ENCODE measurements at regions not wholly inside any gene's neighbourhood (a gene's known extent, or its start where the extent isn't known, plus 50 kb on each side); places are given as distances from the start of the nearest gene placed in this dataset.

DNA sequence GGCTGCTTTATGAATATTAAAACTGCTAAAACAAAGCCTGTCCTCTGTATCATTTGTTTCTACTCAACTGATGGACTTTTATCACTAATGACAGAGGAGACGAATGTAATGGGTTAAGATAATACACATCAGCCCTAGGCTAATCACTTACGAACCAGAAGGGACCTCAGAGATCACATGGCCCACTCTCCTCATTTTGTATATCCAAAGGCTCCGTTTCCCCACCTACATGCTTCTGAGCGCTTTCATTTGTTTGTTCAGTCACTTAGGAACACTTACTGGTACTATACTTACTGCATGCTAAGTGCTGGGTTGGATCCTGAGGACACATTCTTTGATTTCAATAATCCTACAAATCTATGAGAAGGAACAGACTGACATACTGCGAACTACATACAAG, 169.3 kb downstream of the CEP135 start:
- Histone ChIP-seq H3K9me3 (ENCODE audit: control insufficient read depth, low read depth, low read length) (no peaks in the 10 kb centered on the region), H3K4me3 (ENCODE audit: low read length) (no peak overlapping the region), H3K27ac (ENCODE audit: low read length) (no peak overlapping the region)

DNA sequence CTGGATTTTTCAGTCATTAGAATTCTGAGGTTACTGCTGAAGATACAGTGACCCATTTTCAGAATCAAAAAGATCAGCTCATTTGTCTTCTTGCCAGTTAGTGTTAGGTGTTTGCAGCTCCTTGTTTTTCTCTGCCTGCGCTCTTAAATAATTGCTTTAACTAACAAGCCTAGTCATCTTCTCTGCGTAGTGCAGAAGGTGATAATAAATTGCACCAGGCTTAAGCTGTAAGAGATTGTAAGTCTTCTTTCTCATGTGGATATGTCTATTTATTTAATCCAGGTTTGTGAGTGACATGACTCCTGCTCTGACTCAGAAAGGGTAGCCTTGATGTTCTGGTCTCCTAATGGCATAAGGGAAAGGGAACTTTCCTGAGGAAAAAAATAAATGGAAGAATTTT, 167.2 kb downstream of the CEP135 start:
- Histone ChIP-seq H3K27ac (ENCODE audit: low read length) (no peak overlapping the region), H3K36me3 (ENCODE audit: control insufficient read depth, low read depth, low read length) (no peaks in the 10 kb centered on the region), H3K9ac (ENCODE audit: low read length) (no peak overlapping the region), H3K27me3 (ENCODE audit: control insufficient read depth, insufficient read depth, low read length) (no peaks in the 10 kb centered on the region), H3K9me3 (ENCODE audit: control insufficient read depth, low read depth, low read length) (no peaks in the 10 kb centered on the region), H3K4me1 (ENCODE audit: control insufficient read depth, low read depth, low read length) (peaks cover 7% of the 10 kb centered on the region), H3K4me3 (ENCODE audit: low read length) (no peak overlapping the region)

More for the DNA sequence above, 169.3 kb downstream of the CEP135 start:
- Histone ChIP-seq H3K27me3 (ENCODE audit: control insufficient read depth, insufficient read depth, low read length) (no peaks in the 10 kb centered on the region), H3K9ac (ENCODE audit: low read length) (no peak overlapping the region), H3K4me1 (ENCODE audit: control insufficient read depth, low read depth, low read length) (no peaks in the 10 kb centered on the region), H3K36me3 (ENCODE audit: control insufficient read depth, low read depth, low read length) (no peaks in the 10 kb centered on the region)

DNA sequence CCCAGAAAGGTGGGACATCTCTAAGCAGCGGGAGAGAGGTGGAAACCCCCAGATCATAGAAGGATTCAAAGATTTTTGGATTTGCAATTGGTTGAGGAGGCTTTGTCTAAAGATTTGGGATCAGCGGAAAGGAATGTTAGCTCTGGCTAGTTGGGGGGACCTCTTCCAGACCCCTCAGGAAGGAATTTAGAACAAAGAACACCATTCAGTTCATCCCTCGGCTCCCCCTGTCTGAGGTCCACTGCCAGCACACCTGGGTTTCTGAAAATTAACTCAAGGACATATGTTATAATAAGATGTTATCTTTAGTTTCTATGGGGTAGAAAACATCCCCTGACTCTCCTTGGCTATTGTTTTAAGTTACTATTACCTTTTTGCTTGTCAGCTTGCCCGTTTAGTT, 163.6 kb downstream of the CEP135 start:
- Histone ChIP-seq H3K4me1 (ENCODE audit: control insufficient read depth, low read depth, low read length) (peaks cover 7% of the 10 kb centered on the region), H3K27me3 (ENCODE audit: control insufficient read depth, insufficient read depth, low read length) (no peaks in the 10 kb centered on the region), H3K9ac (ENCODE audit: low read length) (no peak overlapping the region), H3K36me3 (ENCODE audit: control insufficient read depth, low read depth, low read length) (no peaks in the 10 kb centered on the region), H3K4me3 (ENCODE audit: low read length) (no peak overlapping the region), H3K27ac (ENCODE audit: low read length) (peak overlapping the region; percentile 32), H3K9me3 (ENCODE audit: control insufficient read depth, low read depth, low read length) (no peaks in the 10 kb centered on the region)

DNA sequence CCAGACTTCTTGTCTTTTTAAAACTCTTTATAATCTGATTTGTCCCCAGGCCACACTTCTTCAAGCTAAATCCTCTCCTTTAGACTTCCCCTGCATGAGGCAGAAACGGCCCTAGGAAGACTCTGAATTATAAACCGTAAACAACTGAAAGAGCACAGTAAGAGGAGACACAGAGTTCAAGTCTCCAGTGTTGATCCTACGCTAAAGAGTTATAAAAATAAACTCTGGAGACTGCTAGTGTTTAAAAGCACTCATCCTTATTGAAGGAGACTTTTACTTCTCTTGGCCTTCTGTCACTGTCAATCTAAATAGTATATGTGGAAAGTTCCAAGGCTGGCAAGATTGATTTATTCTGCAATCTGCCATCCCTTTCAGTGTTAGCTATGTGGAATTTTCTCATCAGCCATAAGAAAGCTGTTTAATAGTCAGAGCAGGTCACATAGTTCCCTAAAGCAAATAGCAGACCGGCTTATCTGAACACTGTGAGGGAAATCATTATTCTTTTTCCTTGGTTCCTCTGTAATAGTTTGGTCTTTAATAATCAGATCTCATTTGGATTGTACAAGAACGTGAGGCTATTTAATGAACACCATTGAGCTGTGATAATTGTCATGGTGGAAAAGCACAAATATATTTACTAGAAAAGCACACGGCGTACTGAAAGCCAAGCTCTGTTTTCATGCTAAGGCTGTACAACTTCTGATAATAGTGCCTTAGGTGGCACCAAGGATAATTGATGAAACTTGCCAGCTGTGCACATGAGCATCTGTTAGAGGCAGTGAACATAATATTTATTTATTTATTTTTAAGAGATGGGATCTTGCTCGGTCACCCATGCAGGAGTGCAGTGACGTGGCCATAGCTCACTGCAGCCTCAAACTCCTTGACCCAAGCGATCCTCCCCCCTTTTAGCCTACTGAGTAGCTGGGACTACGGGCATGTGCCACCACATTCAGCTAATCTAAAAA, 157.7 kb downstream of the CEP135 start:
- H3K27me3 ChIP-seq (ENCODE audit: control insufficient read depth, insufficient read depth, low read length) = no peaks in the 10 kb centered on the region
- H3K9me3 ChIP-seq (ENCODE audit: control insufficient read depth, low read depth, low read length) = no peaks in the 10 kb centered on the region
- no peak overlapping the region for H3K4me3 ChIP-seq (ENCODE audit: low read length)
- no peak overlapping the region for H3K27ac ChIP-seq (ENCODE audit: low read length)
- no peak overlapping the region for H3K9ac ChIP-seq (ENCODE audit: low read length)
- no peaks in the 10 kb centered on the region for H3K4me1 ChIP-seq (ENCODE audit: control insufficient read depth, low read depth, low read length)
- H3K36me3 ChIP-seq (ENCODE audit: control insufficient read depth, low read depth, low read length) = no peaks in the 10 kb centered on the region

DNA sequence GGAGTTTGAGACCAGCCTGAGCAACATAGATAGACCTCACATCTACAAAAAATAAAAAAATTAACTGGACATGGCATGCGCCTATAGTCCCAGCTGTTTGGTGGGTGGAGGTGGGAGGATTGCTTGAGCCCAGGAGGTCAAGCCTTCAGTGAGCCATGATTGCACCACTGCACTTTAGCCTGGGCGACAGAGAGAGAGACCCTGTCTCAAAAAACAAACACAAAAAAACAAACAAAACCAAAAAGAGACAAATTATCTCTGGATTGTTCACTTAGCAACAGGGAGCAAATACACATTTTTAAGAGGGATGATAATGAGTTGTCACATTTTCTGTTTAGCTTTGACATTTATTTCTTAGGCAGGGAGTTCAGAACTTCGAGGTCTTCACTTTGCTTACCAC, 155.4 kb downstream of the CEP135 start:
- H3K27ac ChIP-seq (ENCODE audit: low read length) = no peak overlapping the region
- H3K27me3 ChIP-seq (ENCODE audit: control insufficient read depth, insufficient read depth, low read length) = no peaks in the 10 kb centered on the region
- H3K9ac ChIP-seq (ENCODE audit: low read length) = no peak overlapping the region
- H3K36me3 ChIP-seq (ENCODE audit: control insufficient read depth, low read depth, low read length) = no peaks in the 10 kb centered on the region
- no peaks in the 10 kb centered on the region for H3K9me3 ChIP-seq (ENCODE audit: control insufficient read depth, low read depth, low read length)
- H3K4me3 ChIP-seq (ENCODE audit: low read length) = no peak overlapping the region
- no peaks in the 10 kb centered on the region for H3K4me1 ChIP-seq (ENCODE audit: control insufficient read depth, low read depth, low read length)

DNA sequence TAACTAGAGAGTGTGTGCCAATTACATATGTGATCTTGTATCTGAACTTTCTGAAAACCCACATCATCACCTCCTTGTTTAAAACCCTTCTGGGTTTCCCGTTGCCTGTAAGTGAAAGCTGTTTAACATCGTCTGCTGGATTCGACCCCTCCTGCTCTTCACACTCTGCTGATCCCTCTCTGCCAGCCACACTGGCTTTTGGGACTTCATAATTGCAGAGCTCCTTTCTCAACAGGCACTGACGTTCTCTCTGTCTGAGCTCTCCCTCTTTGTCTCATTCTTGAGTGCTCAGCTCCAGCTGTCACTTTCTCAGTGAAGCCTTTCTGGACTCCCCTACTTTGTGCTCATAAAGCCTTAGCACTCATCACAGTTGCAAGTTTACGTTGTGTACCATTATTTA, 153.9 kb downstream of the CEP135 start:
- Histone ChIP-seq H3K4me1 (ENCODE audit: control insufficient read depth, low read depth, low read length) (no peaks in the 10 kb centered on the region), H3K36me3 (ENCODE audit: control insufficient read depth, low read depth, low read length) (no peaks in the 10 kb centered on the region), H3K9me3 (ENCODE audit: control insufficient read depth, low read depth, low read length) (no peaks in the 10 kb centered on the region), H3K4me3 (ENCODE audit: low read length) (no peak overlapping the region), H3K27me3 (ENCODE audit: control insufficient read depth, insufficient read depth, low read length) (no peaks in the 10 kb centered on the region), H3K27ac (ENCODE audit: low read length) (no peak overlapping the region), H3K9ac (ENCODE audit: low read length) (no peak overlapping the region)

DNA sequence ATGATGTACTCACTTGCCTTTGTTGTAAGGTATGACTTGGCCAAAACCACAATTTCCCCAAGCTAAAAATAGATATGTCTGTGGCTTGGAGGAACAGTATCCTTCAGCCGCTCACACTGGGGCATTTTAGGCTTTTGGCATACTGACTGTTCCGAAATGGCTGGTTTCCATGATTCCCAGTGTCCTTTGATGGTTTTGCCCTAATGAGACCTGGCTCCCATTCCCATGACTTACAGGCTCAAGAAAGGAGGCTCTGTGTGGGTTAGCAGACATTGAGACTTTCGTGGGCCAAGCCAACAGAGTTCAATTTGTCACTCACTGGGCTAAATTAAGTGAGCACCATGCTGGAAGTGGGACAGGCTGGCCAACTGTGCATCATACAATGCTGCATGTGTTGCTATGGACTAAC, 150.6 kb downstream of the CEP135 start:
- Histone ChIP-seq H3K9ac (ENCODE audit: low read length) (no peak overlapping the region), H3K27me3 (ENCODE audit: control insufficient read depth, insufficient read depth, low read length) (no peaks in the 10 kb centered on the region)

DNA sequence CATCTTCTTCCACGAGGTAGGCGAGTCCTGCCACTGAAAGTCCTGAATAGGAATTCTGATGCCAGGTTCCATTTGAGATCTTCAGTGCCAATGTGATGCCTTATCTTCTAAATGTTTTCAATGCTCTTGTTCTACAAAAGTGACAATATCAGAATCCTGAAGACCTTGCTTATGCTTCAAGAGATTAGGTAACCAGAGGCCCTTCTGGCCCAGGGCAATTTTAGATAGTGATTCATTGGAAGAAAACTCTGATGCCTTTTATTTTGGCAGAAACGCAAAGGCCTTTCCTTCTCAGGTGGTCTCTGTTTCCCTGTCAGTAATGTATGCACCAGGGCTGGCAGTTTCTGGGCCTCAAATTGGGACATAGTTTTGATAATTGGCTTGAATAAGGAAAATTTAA, 144.8 kb downstream of the CEP135 start:
- H3K36me3 ChIP-seq (ENCODE audit: control insufficient read depth, low read depth, low read length) = no peaks in the 10 kb centered on the region
- H3K27me3 ChIP-seq (ENCODE audit: control insufficient read depth, insufficient read depth, low read length) = no peaks in the 10 kb centered on the region
- H3K27ac ChIP-seq (ENCODE audit: low read length) = no peak overlapping the region
- H3K4me3 ChIP-seq (ENCODE audit: low read length) = no peak overlapping the region
- no peak overlapping the region for H3K9ac ChIP-seq (ENCODE audit: low read length)
- H3K4me1 ChIP-seq (ENCODE audit: control insufficient read depth, low read depth, low read length) = no peaks in the 10 kb centered on the region
- H3K9me3 ChIP-seq (ENCODE audit: control insufficient read depth, low read depth, low read length) = no peaks in the 10 kb centered on the region

More for the DNA sequence above, 150.6 kb downstream of the CEP135 start:
- Histone ChIP-seq H3K27ac (ENCODE audit: low read length) (no peak overlapping the region), H3K4me3 (ENCODE audit: low read length) (no peak overlapping the region), H3K9me3 (ENCODE audit: control insufficient read depth, low read depth, low read length) (no peaks in the 10 kb centered on the region), H3K4me1 (ENCODE audit: control insufficient read depth, low read depth, low read length) (no peaks in the 10 kb centered on the region), H3K36me3 (ENCODE audit: control insufficient read depth, low read depth, low read length) (no peaks in the 10 kb centered on the region)

DNA sequence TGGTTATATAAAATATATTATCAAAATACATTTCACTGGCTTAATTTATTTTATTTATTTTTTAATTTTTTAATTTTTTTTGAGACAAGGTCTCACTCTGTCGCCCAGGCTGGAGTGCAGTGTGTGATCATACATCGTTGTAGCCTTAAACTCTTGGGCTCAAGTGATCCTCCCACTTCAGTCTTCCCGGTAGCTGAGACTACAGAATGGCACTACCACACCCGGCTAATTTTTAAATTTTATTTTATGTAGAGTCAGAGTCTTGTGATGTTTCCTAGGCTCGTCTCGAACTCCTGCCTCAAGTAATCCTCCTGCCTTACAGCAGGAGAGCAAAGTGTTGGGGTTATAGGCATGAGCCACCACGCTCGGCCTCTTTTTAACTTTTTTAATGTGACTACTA, 143.8 kb downstream of the CEP135 start:
- H3K27ac ChIP-seq (ENCODE audit: low read length) = no peak overlapping the region

DNA sequence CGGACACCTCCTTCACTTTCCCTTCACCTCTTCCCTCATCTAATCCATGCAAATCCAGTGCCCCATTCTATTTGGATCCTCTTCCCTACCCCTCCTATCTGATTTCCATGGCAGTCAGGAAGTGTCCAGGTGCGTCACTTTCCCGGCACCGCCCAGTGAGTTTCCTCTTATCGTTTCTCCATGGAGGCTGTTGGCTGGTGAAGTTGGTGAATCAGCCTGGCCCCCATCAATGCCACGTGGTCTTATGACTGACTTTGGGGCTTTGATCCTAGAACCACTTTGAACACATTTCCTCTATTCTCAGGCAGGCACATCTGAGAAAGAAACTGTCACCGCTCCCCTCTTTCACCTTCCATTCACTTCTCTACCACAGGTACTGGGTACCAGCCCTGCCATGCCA, 137.8 kb downstream of the CEP135 start:
- Histone ChIP-seq H3K36me3 (ENCODE audit: control insufficient read depth, low read depth, low read length) (no peaks in the 10 kb centered on the region), H3K27me3 (ENCODE audit: control insufficient read depth, insufficient read depth, low read length) (no peaks in the 10 kb centered on the region), H3K27ac (ENCODE audit: low read length) (no peak overlapping the region), H3K9me3 (ENCODE audit: control insufficient read depth, low read depth, low read length) (no peaks in the 10 kb centered on the region), H3K9ac (ENCODE audit: low read length) (no peak overlapping the region), H3K4me1 (ENCODE audit: control insufficient read depth, low read depth, low read length) (peaks cover 16% of the 10 kb centered on the region), H3K4me3 (ENCODE audit: low read length) (no peak overlapping the region)

More for the DNA sequence above, 143.8 kb downstream of the CEP135 start:
- H3K9ac ChIP-seq (ENCODE audit: low read length) = no peak overlapping the region
- no peak overlapping the region for H3K4me3 ChIP-seq (ENCODE audit: low read length)
- no peaks in the 10 kb centered on the region for H3K27me3 ChIP-seq (ENCODE audit: control insufficient read depth, insufficient read depth, low read length)
- no peaks in the 10 kb centered on the region for H3K9me3 ChIP-seq (ENCODE audit: control insufficient read depth, low read depth, low read length)
- H3K36me3 ChIP-seq (ENCODE audit: control insufficient read depth, low read depth, low read length) = no peaks in the 10 kb centered on the region
- H3K4me1 ChIP-seq (ENCODE audit: control insufficient read depth, low read depth, low read length) = no peaks in the 10 kb centered on the region

DNA sequence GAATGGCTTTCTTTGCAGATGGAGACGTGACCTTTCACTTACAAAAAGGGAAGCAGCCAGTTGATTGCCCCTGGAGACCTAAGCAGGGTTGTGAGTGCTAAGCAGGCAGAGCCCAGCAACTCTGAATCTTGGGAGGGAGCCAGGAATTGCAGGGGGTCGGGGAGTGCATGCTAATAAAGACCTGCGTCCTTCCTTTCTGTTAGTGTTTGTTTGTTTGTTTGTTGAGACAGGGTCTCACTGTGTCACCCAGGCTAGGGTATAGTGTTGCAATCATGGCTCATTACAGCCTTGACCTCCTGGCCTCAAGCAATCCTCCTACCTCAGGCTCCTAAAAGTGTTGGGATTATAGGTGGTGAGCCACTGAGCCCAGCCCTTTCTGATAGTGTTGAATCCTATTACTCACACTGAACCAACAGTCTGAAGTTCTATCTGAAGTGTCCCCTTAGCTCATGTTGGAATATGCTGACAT, 137.4 kb downstream of the CEP135 start:
- Histone ChIP-seq H3K9me3 (ENCODE audit: control insufficient read depth, low read depth, low read length) (no peaks in the 10 kb centered on the region), H3K27ac (ENCODE audit: low read length) (no peak overlapping the region), H3K4me3 (ENCODE audit: low read length) (no peak overlapping the region), H3K36me3 (ENCODE audit: control insufficient read depth, low read depth, low read length) (no peaks in the 10 kb centered on the region), H3K27me3 (ENCODE audit: control insufficient read depth, insufficient read depth, low read length) (no peaks in the 10 kb centered on the region), H3K4me1 (ENCODE audit: control insufficient read depth, low read depth, low read length) (peaks cover 16% of the 10 kb centered on the region), H3K9ac (ENCODE audit: low read length) (no peak overlapping the region)

DNA sequence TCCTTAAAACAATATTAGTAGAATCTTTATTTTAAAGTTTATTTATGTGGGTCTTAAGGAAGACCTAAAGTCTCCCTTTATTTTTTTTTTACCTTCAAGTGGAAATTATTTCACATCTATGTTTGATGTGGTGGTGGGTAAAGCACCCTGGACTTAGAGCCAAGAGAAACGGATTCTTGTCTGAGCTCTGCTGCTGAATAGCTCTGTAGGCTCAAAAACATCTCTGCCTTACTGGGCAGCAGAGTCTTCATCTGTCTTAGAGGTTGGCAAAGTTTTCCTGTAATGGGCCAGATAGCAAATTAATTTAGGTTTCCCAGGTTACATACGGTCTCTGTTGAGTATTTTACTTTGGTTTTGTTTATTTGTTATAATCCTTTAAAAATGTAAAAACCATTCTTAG, 136.5 kb downstream of the CEP135 start:
- H3K4me1 ChIP-seq (ENCODE audit: control insufficient read depth, low read depth, low read length) = peaks cover 16% of the 10 kb centered on the region
- no peak overlapping the region for H3K27ac ChIP-seq (ENCODE audit: low read length)
- no peak overlapping the region for H3K4me3 ChIP-seq (ENCODE audit: low read length)
- no peaks in the 10 kb centered on the region for H3K27me3 ChIP-seq (ENCODE audit: control insufficient read depth, insufficient read depth, low read length)
- no peaks in the 10 kb centered on the region for H3K9me3 ChIP-seq (ENCODE audit: control insufficient read depth, low read depth, low read length)
- no peaks in the 10 kb centered on the region for H3K36me3 ChIP-seq (ENCODE audit: control insufficient read depth, low read depth, low read length)
- H3K9ac ChIP-seq (ENCODE audit: low read length) = no peak overlapping the region
